ENCODE measurements at regions not wholly inside any gene's neighbourhood (a gene's known extent, or its start where the extent isn't known, plus 50 kb on each side); places are given as distances from the start of the nearest gene placed in this dataset.

DNA sequence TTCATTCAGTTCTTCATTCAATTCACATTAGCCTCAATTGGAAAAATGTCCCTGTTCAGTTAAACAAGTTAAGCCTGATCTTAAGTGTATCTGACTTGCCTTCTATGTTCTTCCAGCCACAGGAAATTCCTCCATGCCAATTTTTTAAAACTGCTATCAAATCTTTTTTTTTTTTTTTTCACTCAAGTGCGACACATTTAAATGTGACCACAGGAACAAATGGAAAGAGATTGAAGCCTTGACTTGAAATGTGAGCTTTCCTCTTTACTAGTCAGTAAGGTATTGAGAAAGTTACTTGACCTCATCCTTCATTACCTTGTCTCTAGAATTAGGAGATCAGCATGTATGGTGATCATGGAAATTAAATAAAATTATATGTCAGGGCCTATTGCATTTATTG, 165.1 kb downstream of the SLIT2 start:
- no peak overlapping the region for H3K4me3 ChIP-seq
- H3K27ac ChIP-seq: no peak overlapping the region
- no peak for DNase-seq
- TF ChIP-seq, protein P1, sequence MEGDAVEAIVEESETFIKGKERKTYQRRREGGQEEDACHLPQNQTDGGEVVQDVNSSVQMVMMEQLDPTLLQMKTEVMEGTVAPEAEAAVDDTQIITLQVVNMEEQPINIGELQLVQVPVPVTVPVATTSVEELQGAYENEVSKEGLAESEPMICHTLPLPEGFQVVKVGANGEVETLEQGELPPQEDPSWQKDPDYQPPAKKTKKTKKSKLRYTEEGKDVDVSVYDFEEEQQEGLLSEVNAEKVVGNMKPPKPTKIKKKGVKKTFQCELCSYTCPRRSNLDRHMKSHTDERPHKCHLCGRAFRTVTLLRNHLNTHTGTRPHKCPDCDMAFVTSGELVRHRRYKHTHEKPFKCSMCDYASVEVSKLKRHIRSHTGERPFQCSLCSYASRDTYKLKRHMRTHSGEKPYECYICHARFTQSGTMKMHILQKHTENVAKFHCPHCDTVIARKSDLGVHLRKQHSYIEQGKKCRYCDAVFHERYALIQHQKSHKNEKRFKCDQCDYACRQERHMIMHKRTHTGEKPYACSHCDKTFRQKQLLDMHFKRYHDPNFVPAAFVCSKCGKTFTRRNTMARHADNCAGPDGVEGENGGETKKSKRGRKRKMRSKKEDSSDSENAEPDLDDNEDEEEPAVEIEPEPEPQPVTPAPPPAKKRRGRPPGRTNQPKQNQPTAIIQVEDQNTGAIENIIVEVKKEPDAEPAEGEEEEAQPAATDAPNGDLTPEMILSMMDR (IDR thresholded peaks at IDR 0.05): no peak
- H3K36me3 ChIP-seq: no peaks in the 10 kb centered on the region
- no peaks in the 10 kb centered on the region for H3K27me3 ChIP-seq
- intact Hi-C loops (cut with DNase I): loop anchor here in 2 of 10 donors (5.0 kb wide), 1 partner anchor 271 kb away; no protein-coding TSS in a partner anchor
- no peaks in the 10 kb centered on the region for H3K9me3 ChIP-seq
- whole genome bisulfite sequencing, 2 donors: 86 to 93% methylated on average over 1 of the region's 1 CpG
- no peak for ATAC-seq
- peaks cover 0 to 11% (median 0%) of the 10 kb centered on the region in 9 donors for H3K4me1 ChIP-seq

DNA sequence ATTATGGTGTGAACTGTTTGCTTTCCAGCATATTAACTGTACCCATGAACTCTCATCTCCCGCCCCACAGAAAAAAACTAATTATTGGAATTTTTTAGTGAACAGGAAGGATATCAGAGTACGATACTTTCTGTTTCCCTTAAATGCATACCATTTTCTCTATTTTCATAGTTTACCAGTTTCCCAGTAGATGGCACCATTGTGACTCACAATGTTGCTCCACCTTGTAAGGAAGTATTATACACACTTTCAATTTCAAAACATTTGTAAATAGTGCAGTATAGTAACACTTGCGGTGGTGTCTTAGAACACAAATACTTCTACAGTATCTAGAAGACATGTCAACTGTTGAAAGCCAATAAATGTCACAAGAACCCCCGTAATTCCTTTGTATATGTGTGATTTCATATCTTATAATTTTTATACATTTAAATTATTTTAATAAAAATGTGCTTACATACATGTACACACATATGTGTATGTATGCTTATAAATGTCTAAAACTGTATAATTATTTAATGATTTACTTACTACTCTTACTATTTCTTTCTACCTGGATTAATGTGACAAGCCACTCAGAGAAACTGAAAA, 167.3 kb downstream of the SLIT2 start:
- ATAC-seq (peak in 6 of 8 donors; percentile 42 to 63 (median 59)), DNase-seq (no peak)
- Histone ChIP-seq H3K4me1 (peaks cover 0 to 11% (median 0%) of the 10 kb centered on the region in 9 donors), H3K27ac (peak overlapping the region in 1 of 10 donors; percentile 37), H3K36me3 (no peaks in the 10 kb centered on the region), H3K9me3 (no peaks in the 10 kb centered on the region), H3K27me3 (no peaks in the 10 kb centered on the region), H3K4me3 (peak overlapping the region in 6 of 10 donors; percentile 8 to 39 (median 29))
- WGBS, 2 donors: 37 to 47% methylated on average over 4 of the region's 4 CpGs
- intact Hi-C loops (cut with DNase I): loop anchor here in 3 of 10 donors (2.0 to 5.0 kb wide), 2 partner anchors 268 kb away; no protein-coding TSS in a partner anchor
- TF ChIP-seq, protein P1 (IDR thresholded peaks at IDR 0.05): peak in 8 of 9 donors; percentile 17 to 67 (median 52)

DNA sequence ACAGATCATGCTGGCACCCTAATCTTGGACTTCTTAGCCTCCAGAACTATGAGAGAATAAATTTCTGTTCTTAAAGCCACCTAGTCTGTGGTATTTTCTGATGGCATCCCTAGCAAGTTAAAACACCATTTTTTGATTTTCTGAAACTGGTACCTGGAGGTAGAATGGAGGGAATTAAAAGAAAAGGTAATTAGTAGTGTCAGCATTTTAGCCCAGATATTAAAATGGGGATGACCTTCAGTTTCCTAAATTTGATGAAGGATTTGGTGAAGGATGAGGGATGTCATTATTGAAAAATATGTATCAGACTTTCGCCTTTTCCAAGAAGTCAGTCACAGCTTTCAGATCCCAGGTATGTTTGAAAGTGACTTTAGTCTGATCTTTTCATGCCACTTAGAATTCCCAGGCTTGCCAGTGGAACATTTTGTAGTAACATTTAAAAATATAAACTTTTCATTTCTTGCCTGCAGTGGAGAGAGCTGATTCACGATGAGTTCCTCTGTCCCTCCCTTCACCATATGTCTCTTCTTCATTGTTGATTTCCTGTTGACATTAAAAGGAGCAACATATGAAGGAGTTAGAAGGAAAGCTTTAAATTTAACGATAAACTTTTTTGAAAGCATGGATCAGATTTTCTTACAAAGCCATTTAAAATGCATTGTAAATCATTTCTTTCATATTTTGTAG, 169.4 kb downstream of the SLIT2 start:
- intact Hi-C loops (cut with DNase I): loop anchor here in 7 of 10 donors (2.0 to 10.0 kb wide), 7 partner anchors 116 to 266 kb away; no protein-coding TSS in a partner anchor
- Histone ChIP-seq H3K27me3 (no peaks in the 10 kb centered on the region), H3K36me3 (no peaks in the 10 kb centered on the region), H3K4me1 (peaks cover 0 to 11% (median 0%) of the 10 kb centered on the region in 9 donors), H3K9me3 (no peaks in the 10 kb centered on the region), H3K27ac (no peak overlapping the region), H3K4me3 (no peak overlapping the region)
- 73 to 82% methylated on average over 3 of the region's 3 CpGs for WGBS, 2 donors
- TF ChIP-seq, protein P1 (IDR thresholded peaks at IDR 0.05): no peak
- ATAC-seq (no peak), DNase-seq (no peak)

DNA sequence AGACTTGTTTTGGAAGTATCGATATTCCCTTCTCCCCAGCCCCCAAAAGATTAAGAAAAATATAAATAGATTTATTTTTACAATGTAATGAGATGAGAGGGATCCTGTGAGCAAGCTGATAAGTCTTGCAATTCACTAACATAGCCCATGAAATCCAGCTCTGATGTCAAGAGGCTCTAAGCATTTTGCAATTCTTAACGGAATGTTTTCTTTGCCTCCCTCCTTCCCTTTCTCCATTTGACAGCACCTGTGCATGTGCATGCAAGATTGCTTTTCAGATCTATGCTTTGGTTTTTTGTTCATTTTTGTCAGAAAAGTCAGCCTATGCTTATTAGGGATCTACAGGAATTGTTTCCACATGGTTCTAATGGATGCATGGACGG, 169.9 kb downstream of the SLIT2 start:
- Histone ChIP-seq H3K36me3 (no peaks in the 10 kb centered on the region), H3K4me3 (no peak overlapping the region), H3K9me3 (no peaks in the 10 kb centered on the region), H3K4me1 (peaks cover 0 to 11% (median 0%) of the 10 kb centered on the region in 9 donors), H3K27me3 (no peaks in the 10 kb centered on the region), H3K27ac (no peak overlapping the region)
- 76 to 81% methylated on average over 3 of the region's 3 CpGs for WGBS, 2 donors
- DNase-seq (no peak), ATAC-seq (no peak)
- intact Hi-C loops (cut with DNase I): loop anchor here in 7 of 10 donors (2.0 to 10.0 kb wide), 7 partner anchors 117 to 266 kb away; no protein-coding TSS in a partner anchor
- TF ChIP-seq, protein P1 (IDR thresholded peaks at IDR 0.05): no peak

Data from heart right ventricle (tissue), 16 donors.